ENCODE measurements at regions not wholly inside any gene's neighbourhood (a gene's known extent, or its start where the extent isn't known, plus 50 kb on each side); places are given as distances from the start of the nearest gene placed in this dataset.
A peak's percentile ranks its signal among the peaks of the same experiment; 100 is the strongest.

DNA sequence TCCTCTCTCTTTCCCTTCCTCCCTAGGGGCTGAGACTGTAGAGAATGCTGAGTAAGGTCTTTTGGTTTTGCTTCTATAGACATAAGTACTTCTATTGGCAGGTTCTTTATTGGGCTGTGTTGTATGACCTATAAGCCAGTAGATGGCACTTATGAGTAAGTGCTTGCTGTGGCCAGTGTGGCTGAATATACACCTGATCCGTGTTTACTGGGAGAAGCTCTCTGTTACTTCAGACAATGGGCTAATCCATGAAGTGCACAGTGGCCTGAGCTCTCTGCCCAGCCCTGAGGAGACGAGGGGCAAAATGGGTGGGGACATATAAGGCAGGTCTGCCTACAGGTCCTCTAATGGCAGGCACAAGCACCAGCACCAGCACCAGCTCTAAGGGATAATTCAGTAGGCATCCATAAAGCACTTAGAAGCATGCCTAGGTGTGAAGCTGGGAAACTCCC, 610.3 kb downstream of the RNF144B start:
- Histone ChIP-seq H3K36me3 (no peaks in the 10 kb centered on the region), H3K27ac (no peak overlapping the region), H3K4me3 (no peak overlapping the region), H3K9me3 (peaks cover 0 to 4% (median 0%) of the 10 kb centered on the region in 4 donors), H3K27me3 (no peaks in the 10 kb centered on the region), H3K4me1 (no peaks in the 10 kb centered on the region)
- intact Hi-C loops (cut with DNase I; ENCODE audit: low total_unique reads): no loop called here
- TF ChIP-seq POLR2A (IDR thresholded peaks at IDR 0.05): no peak
- TF ChIP-seq, protein P1, sequence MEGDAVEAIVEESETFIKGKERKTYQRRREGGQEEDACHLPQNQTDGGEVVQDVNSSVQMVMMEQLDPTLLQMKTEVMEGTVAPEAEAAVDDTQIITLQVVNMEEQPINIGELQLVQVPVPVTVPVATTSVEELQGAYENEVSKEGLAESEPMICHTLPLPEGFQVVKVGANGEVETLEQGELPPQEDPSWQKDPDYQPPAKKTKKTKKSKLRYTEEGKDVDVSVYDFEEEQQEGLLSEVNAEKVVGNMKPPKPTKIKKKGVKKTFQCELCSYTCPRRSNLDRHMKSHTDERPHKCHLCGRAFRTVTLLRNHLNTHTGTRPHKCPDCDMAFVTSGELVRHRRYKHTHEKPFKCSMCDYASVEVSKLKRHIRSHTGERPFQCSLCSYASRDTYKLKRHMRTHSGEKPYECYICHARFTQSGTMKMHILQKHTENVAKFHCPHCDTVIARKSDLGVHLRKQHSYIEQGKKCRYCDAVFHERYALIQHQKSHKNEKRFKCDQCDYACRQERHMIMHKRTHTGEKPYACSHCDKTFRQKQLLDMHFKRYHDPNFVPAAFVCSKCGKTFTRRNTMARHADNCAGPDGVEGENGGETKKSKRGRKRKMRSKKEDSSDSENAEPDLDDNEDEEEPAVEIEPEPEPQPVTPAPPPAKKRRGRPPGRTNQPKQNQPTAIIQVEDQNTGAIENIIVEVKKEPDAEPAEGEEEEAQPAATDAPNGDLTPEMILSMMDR (IDR thresholded peaks at IDR 0.05): peak in 5 of 7 experiments; percentile 10 to 65 (median 35)
- 14 to 40% (median 24%) methylated on average over 2 of the region's 2 CpGs for WGBS, 5 donors
- peak in 1 of 2 donors; percentile 64 for DNase-seq

DNA sequence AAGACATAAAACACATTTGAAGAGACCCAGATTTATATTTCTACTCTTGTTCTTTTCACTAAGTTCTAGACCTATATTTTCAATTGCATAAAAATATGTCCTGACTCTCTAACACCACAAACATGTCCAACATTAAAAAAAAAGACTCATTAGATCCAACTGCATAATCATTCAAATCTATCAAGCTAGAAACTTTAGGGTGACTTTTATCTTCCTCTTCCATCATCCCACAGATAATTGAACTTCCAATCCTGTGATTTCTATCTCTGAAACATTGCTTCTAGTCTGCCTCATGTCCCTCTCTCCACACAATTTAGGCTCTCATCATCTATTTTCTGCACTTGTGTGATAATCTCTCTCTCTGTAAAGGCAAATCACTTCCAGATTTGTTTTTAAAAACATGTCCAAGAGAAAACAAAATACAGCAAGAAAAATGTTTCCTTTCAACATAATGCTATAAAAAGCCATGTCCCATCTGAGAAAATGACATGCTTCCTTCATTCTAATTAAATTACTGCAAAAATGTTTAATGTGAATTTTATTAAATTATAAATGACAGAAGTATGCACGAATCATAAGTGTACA, 615.9 kb downstream of the RNF144B start:
- intact Hi-C loops (cut with DNase I; ENCODE audit: low total_unique reads): no loop called here
- Histone ChIP-seq H3K36me3 (no peaks in the 10 kb centered on the region), H3K4me1 (no peaks in the 10 kb centered on the region), H3K27me3 (no peaks in the 10 kb centered on the region), H3K27ac (no peak overlapping the region), H3K4me3 (no peak overlapping the region), H3K9me3 (no peaks in the 10 kb centered on the region)
- DNase-seq: no peak
- 64 to 79% (median 77%) methylated on average over 1 of the region's 1 CpG for whole genome bisulfite sequencing, 5 donors
- TF ChIP-seq, protein P1 (IDR thresholded peaks at IDR 0.05): no peak
- TF ChIP-seq EP300 (IDR thresholded peaks at IDR 0.05) (no peak), POLR2AphosphoS5 (IDR thresholded peaks at IDR 0.05) (no peak), POLR2A (IDR thresholded peaks at IDR 0.05) (no peak)

GRCh38 chr6:19004176-19004575, 617.0 kb downstream of the RNF144B start:
- Histone ChIP-seq H3K27ac (no peak overlapping the region), H3K4me1 (no peaks in the 10 kb centered on the region), H3K36me3 (no peaks in the 10 kb centered on the region), H3K4me3 (no peak overlapping the region), H3K27me3 (no peaks in the 10 kb centered on the region), H3K9me3 (no peaks in the 10 kb centered on the region)
- no peak for DNase-seq
- intact Hi-C loops (cut with DNase I; ENCODE audit: low total_unique reads): no loop called here
- TF ChIP-seq EP300 (IDR thresholded peaks at IDR 0.05): no peak
- TF ChIP-seq POLR2AphosphoS5 (IDR thresholded peaks at IDR 0.05): no peak
- no peak for TF ChIP-seq POLR2A (IDR thresholded peaks at IDR 0.05)
- TF ChIP-seq, protein P1 (IDR thresholded peaks at IDR 0.05): no peak
- WGBS, 5 donors: 85 to 92% (median 87%) methylated on average over 4 of the region's 4 CpGs

DNA sequence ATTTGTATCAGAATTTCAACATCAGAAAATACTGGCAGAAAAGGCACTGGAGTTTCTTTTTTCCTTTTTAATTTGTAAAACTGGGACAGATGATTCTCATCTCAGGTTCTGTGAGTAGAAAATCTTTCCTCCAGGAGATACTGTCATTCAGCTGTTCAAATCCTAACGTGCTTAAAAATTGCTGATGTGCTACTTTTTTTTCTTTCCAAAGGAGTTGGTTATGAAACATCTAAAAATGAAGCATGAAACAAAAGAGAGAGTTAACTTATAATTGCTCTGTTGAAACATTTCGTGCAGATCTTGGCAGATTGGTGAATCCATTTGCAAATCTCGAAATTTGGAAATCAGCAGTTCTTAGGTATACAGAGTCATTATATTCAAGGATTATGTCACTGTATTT, 622.6 kb downstream of the RNF144B start:
- Histone ChIP-seq H3K9me3 (no peaks in the 10 kb centered on the region), H3K4me1 (no peaks in the 10 kb centered on the region), H3K27me3 (no peaks in the 10 kb centered on the region), H3K36me3 (no peaks in the 10 kb centered on the region), H3K27ac (no peak overlapping the region), H3K4me3 (no peak overlapping the region)
- no peak for DNase-seq
- TF ChIP-seq POLR2A (IDR thresholded peaks at IDR 0.05) (no peak), POLR2AphosphoS5 (IDR thresholded peaks at IDR 0.05) (no peak), EP300 (IDR thresholded peaks at IDR 0.05) (no peak)
- TF ChIP-seq, protein P1 (IDR thresholded peaks at IDR 0.05): no peak
- 75 to 88% (median 85%) methylated on average over 3 of the region's 3 CpGs for WGBS, 5 donors
- intact Hi-C loops (cut with DNase I; ENCODE audit: low total_unique reads): no loop called here
